NCI-H510A (cell line): ENCODE measurements at regions not wholly inside any gene's neighbourhood (a gene's known extent, or its start where the extent isn't known, plus 50 kb on each side); places are given as distances from the start of the nearest gene placed in this dataset.
"Not testable (repeated sequence)": the region's sequence is repeated elsewhere in the genome, so short reads cannot be mapped to it uniquely, and the experiment has no call there.

Experiments used
- DNase-seq: peaks from one replicate; lab custom pipeline; 2025; lab: John Stamatoyannopoulos, UW

DNA sequence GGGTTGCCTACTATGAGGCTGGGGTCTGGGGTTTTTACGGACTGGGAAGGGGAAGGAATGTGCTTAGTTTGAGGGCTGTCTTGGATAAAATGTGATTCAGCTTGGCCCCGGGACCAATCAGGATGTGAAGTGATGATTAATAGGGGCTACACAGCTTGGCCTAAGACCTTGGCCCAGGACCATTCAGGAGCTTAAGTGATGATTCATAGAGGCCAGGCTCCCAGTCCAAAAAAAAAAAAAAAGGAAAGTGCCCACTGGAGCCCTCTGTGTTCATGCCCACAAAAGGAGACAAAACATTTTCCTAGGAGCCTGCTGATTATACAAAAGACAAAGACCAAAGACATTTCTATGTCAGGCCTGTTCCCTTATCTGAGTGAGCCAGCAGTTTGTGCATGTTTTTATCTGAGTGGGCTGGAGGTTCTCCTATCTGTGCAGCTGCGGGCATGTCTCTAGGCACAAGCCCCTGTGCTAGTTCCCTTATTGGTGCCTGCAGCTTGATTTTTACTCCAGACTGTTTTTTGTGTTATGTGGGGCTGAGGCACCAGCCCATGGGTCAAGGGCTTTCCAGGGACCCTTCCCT, 898.2 kb upstream of the GOT2 start:
- no peak for DNase-seq

DNA sequence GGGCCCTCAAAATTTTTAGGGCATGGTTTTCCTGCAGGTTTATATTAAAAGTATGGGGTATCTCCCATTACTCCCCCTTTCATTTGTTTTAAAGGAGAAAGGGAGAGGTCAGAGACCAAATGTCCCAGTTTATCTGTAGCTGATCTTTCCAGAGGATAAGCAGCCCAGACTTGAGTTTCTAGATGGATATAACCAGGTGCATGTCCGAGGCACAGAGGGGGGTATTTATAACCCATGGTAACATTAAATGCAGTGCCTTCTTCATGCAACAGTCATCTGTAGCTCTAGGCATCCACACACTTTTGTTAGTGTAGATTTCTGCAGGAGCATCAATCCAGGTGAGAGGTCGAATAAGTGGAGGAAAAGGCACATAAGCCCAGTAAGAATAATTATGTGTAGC, 890.3 kb upstream of the GOT2 start:
- not testable (repeated sequence) for DNase-seq

DNA sequence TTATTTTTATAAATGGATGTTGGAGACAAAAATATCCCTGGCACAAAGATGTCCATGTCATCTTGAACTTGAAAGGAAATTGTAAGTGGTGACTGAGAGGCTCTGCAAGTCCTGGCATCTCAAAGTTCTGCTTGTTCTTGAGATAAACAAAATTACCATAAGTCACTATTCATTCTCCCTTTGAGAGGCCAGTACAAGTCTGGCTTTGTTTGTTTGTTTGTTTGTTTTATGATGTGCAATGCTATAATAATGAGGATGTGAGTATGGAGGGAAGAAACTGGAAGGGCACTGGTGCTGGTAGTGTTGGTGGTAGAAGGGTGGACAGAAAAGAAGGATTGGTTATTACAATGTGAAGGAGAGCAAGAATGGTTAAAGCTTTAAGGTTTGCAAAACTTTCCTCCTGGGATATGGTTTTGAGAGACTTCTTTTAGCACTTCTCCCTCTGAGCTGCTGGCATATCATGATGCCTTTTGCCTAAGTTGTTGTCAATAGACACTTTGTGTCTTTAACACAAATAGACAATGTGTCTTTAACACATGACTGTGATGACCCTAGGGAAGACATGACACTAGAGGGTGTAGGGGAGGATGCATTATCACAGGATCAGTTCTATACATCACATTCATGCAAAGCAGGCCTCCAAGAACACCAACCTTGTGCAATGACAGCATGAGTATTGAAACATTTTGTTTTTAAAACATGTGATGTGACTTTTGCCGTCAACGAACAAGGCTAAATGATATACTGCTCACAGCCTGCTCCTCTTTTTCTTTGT, 880.5 kb upstream of the GOT2 start:
- DNase-seq, result no peak

DNA sequence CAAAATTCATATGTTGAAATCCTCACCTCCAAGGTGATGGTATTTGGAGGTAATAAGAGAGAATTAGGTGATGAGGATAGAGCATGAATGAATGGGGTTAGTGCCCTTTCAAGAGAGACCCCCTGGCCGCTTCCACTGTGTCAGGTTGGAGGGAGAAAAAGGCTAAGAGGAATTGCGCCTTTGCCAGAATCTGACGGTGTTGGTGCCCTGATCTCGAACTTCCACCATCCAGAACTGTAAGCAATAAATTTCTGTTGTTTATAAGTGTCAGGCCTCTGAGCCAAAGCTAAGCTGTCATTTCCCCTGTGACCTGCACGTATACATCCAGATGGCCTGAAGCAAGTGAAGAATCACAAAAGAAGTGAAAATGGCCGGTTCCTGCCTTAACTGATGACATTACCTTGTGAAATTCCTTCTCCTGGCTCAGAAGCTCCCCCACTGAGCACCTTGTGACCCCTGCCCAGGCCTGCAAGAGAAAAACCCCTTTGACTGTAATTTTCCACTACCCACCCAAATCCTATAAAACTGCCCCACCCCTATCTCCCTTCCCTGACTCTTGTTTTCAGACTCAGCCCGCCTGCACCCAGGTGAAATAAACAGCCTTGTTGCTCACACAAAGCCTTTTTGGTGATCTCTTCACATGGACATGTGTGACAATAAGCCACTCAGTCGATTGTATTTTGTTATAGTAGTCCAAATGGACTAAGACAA, 878.9 kb upstream of the GOT2 start:
- DNase-seq, result not testable (repeated sequence)

DNA sequence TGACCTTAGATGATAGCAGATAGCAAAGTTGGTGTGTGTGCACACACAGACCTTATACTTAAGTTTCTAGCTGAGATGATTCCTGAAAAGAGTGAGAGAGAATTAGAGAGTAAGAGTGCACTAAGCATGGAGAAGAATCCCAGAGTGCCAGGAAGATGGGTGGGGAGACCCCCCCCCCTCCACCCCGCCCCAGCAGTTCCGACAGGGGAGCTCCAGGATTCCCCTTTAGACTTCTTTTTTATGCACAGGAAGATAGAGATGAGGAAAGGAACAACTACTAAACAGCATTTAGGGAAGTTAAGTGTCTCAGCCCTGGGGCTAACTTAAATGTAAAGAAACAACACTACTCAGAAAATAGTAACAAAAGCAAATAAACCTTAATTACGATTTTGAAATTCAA, 878.0 kb upstream of the GOT2 start:
- no peak for DNase-seq

DNA sequence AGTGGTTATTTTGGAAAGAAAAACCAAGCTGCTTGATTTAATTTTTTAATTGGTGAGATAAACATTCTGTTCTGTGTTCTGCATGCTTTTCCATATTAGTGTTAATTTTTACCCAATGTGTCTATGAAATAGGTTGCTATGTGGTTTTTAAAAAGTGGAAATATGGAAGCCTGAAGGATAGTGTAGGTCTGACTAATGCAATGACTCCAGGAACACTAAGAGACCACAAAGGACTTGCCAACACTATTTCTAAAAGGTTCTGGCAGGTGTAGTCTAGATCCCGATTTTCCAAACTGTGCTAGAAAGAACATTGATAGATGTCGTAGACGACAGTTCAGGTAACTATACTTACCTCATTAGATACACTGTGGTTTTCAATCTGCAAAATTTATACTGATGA, 877.4 kb upstream of the GOT2 start:
- DNase-seq, result no peak

DNA sequence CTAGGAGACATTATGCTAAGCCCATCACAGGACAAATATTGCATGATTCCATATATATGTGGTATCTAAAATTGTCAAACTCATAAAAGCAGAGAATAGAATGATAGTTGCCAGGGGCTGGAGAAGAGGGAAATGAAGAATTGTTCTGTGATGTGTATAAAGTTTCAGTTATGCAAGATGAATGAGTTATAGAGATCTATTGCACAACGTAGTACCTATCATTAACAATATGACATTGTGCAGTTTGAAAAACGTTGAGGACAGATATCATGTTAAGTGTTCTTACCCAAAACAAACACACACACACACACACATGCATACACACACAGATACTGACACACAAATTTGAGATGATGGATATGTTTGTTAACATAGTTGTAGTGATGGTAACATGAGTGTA, 871.6 kb upstream of the GOT2 start:
- no peak for DNase-seq

DNA sequence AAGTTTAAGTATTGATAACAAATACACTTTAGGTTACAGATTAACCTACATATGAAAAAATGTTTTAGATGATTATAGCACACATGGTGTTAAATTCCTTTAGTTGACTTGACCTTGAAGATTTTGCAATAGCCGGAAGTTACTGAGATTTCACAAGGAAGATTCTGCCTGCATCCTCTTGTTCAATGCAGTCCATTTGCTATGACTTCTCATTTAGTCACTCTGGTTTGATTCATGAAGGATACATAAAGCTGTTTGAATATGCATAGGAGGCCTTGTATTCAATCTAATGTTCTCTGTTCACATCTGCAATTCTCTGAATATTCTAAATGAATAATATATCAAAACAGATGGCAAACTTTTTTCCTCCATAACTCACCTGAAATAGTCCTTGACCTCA, 870.2 kb upstream of the GOT2 start:
- DNase-seq, result no peak

DNA sequence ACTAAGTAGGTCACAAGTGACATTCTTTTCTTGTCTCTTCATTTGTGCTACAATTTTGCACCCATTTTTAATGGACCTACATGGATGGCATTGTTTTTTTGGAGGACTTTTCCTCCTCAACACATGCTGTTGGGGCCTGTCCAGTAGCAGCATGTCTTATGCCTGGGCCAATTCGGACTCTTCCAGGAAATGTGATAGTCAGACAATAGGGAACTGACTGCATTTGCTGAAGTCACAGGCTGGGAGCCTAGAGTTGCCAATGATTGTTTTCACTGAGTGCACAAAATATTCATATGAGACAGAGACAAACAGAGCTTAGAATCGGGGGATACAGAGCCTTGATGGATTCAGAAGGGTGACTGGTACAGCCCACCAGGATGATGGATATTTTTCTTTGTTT, 867.3 kb upstream of the GOT2 start:
- no peak for DNase-seq

DNA sequence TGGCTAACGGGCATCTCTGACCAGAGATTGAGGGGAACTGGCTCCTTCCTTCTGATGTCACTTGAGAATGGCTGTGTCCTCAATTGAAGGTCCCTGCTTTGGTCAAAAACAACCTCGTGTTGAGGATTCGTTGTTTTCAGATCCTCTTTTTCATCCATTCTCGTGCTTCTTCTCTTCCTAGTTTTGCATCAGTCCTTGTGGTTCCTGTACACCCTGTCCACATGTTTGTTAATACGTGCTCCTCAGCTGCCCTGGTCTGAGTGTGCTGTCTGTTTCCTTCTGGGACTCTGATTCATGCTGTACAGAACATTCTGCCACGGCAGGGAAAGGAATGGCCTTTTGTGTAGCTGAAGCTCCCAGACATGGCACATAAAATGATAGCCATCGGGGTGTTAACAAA, 863.2 kb upstream of the GOT2 start:
- DNase-seq, result no peak

DNA sequence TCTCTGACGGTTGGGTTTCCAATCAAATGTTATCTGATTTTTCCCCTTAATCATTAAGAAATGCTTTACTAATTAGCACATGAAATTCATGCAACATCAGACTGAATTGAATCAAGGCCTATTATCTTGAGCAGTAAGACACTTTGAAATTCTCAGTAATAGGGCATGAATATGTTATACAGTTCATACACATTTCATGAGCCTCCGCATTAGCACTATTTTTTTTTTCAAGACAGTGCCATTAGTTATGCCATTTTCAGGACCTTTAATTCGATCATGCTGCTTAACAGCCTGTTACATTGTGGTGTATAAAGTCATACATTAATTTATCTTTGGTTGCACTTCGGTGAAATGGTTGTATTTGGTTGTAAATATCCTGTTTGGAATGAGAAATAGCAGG, 862.6 kb upstream of the GOT2 start:
- no peak for DNase-seq

DNA sequence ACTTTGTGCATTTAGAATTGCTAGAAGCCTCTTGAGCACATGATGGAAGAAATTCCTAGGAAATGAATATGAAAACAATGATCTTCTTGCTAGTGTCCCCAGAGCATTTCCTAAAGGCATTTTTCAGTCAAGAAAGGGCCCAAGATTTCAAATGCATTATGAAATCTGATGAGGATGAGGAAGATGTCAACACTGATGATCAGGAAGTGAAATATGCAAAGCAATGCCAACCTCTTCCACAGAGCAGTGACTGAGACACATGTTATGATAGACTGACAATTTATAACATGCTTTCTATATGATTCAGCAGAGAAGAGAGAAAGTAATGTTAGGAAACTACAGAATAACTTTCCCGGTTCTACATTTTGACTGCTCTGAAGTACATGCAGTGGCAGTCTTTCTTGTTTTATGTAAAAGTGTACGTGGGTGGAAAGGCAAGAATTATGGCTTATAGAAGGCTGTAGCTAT, 859.1 kb upstream of the GOT2 start:
- no peak for DNase-seq

DNA sequence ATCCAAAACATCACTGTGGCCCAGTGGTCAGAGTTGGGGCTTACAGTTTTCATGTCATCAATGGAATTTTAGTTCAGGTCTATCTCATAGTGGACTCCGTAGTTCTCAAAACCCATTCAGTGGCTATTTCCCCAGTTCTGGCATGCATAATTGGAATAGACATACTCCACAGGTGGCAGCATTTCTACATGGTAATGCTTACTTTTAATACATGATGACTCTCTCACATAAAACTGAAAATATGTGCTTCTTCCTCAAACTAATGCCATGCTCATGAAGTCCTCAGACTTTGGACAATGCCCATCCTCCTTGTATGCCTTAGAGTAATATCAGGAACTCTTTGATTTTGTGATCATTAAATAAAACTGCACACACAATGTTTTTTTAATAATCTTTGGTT, 857.4 kb upstream of the GOT2 start:
- no peak for DNase-seq

DNA sequence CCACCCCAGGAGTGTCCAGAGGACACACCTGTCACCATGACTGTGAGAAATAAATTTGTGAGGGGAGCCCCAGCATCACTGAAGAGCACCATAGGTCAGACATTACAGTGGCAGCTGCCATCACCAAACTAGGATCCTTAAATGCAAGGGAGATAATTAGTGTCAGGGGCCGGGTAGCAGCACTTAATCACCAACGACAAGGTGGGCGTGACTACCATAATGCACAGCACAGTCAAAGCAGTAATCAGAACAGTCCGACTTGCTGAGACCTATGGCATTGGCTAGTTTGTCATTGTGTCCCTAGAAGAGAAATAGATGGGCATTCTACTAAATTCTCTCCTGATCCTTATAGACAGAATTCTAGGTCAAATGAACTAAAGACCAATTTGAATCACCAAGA, 856.7 kb upstream of the GOT2 start:
- DNase-seq, result no peak

DNA sequence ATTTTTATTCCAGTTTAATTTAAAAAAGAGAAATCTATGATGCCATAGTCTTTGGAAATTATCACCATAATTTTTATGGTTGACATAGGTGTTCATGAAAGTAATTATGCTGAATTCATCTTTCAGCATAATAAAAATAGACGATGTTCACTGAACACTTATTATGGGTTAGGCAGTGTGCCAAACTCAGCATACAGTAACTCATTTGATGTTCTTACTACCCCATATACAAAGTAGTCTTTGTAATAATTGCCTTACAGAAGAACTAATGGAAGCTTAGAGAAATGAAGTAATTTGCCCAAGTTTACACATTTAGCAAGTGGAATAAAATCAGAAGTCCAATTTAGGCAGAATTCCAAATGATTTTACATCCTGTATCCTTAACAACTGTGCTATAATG, 852.2 kb upstream of the GOT2 start:
- no peak for DNase-seq

DNA sequence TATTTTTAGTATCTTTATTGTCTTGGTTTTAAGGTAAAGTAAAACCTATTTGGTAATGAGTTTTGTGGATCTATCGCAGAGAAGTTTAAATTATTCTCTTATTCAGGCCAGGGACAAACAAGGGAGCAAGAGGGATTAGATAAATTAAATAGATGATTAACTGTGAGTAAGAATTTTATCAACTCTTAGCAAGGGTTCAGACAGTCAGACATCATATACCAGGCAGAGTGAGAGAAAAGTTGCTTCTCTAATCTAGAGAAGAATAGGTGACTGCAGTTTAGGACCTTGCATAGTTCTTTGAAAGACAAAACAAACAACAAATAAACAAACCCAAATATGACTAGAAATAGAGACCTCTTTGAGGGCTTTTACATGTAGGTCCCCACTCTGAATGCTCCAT, 840.2 kb upstream of the GOT2 start:
- no peak for DNase-seq

DNA sequence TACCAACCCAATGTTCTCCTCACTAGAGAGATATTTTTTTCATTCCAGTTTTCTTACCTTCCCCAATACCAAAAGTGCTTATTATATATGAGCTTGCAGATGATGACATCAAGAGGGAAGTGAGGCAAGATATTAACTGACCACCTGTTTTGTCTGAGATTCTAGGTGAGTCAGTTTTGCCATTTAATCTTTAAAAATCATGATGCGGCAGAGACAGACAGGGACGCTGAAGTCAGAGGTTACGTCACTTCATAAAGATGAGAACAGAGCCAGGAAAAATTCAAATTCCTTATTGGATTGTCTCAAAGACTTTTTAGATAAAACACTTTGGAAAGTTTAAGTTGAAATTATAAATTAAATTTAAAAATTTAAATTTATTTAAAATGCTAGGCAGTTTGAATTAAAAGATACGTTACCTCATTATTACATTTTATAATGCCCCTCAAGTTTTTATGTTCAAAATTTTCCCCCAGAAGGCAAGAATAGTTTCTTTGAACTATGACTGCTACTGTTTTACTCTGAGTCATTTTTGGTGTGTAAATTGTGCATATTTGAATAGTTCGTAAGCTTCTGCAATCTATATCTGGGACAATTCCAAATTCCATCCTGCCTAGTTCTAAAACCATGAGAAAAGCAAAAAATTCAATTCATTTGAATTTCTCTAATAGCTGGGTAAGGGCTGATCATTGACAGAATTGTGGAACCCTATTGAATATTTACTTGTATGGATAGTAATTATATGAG, 839.6 kb upstream of the GOT2 start:
- no peak for DNase-seq

DNA sequence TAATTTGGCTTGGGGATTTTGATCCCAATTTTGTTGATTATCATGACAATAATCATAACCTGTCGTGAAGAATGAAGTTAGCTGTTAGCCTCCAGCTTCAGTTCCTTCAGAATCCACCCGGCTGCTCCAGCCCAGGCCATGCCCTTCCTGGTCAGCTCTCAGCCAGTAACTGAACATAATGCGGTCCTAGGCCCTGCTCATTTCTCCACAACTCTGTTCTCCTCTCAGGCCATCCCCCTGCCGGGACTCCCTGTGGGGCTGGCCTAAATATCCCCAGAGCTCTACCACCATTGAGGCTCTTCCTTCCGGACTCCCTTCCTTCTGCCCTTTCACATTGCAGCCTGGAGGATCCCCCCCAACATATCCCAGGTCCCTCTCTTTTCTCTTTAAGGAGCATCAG, 833.4 kb upstream of the GOT2 start:
- no peak for DNase-seq

DNA sequence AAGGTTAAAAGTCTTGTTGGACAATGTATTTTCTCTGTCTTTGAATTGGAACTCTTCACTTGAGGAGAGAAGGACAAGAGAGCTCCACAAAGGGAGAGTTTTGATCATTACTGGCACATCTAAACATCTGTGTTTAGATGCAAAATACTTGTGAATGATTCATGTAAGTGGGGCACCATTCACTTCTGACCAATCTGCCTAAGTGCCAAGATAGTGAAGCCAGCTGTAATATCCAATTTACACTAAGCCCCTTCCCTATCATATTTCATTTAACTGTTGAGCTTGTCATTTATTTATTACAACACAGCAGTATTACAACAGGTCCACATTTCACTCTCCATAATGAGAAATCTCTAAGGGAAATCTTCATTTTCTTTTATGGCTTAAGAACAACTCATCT, 832.3 kb upstream of the GOT2 start:
- no peak for DNase-seq

DNA sequence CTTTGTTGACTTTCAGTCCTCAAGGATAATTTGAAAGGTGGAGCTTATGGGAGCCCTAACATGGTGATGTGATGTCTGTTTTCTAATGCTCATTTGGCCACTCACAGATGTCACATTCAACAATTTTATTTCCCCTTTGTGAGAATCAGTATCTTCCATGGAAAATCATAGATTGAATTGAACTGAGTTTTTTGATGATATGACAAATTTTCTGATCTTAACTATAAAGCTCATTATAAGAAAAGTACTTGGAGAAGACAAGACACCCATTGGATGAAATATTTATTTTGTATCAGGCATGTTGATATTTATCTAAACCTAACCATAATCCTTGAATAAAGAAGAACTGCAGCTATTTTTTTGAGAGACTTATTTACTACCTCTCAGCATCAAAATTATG, 824.6 kb upstream of the GOT2 start:
- DNase-seq, result no peak

DNA sequence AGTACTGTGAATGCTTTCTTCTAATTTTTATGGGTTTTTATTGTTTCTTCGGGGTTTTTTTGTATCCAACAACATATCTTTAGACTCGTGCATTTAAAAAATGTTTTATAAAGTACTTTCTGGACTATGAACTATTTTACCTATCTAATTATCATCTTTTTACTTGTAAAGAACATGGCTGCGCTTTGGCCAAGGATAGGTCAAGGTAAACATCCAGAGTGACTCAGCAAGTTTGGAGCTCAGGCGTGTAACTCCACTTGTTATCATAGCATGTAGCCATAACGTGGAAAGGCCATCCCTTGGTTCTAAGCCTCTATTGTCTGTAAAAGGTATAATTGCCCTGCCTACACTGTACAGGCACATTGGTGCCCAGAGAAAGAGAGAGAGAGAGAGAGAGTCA, 818.0 kb upstream of the GOT2 start:
- no peak for DNase-seq

DNA sequence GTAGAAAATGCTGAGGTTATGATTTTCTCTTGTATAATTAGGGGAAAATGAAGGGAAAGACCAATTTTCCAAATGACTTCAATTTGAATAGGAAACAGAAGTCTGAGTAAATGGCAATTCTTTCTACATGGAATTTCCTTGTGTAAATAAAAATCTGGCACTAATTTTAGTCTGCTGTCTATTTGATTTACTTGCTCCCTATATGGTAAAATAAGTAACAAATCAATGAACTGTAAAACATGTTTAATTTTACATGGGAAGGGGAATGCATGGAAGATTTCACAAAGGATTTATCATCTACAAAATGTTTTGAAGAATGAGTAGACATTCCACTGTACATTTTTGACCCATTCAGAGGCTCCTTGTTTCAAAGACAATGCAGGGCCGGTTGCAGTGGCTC, 811.6 kb upstream of the GOT2 start:
- no peak for DNase-seq

DNA sequence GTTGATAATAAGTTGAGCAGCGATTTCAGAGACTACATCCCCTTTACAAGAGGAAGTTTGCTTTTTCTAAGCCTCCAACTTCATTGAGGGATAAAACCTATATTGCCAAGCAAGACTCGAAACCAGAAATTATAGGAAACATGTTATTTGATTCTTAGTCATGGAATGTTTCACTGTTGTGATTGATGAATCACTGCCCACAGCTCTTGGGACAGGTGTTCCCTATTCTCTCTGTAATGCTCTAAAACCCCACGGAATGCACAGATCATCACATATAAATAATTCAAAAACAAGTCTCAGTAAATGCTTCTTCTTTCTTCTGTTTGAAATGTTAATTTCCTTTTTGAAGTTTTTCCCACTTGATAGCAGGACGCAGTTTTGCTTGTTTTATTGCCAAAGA, 809.5 kb upstream of the GOT2 start:
- DNase-seq, result no peak
